ENCODE measurements at regions not wholly inside any gene's neighbourhood (a gene's known extent, or its start where the extent isn't known, plus 50 kb on each side); places are given as distances from the start of the nearest gene placed in this dataset.

- no peaks in the 10 kb centered on the region for H3K4me1 ChIP-seq (ENCODE audit: control insufficient read depth, insufficient read depth, low read length, poor library complexity, severe bottlenecking)
- no peaks in the 10 kb centered on the region for H3K27me3 ChIP-seq (ENCODE audit: control insufficient read depth, insufficient read depth, low read length)
- H3K9me3 Mint-ChIP-seq: peaks cover 3 to 25% (median 6%) of the 10 kb centered on the region in 7 donors
- no peaks in the 10 kb centered on the region for H3K36me3 Mint-ChIP-seq
- H3K27ac Mint-ChIP-seq: no peak overlapping the region
- no peak overlapping the region for H3K4me3 Mint-ChIP-seq
- peaks cover 4 to 6% of the 10 kb centered on the region in 2 experiments for H3K9me3 ChIP-seq (ENCODE audit: control insufficient read depth in 2 of 2, low read length in 2 of 2)
- H3K27ac ChIP-seq (ENCODE audit: insufficient read depth, low read length, poor library complexity, severe bottlenecking): no peak overlapping the region
- H3K27me3 Mint-ChIP-seq: no peaks in the 10 kb centered on the region
- H3K36me3 ChIP-seq (ENCODE audit: control insufficient read depth, insufficient read depth, low read length): no peaks in the 10 kb centered on the region
- no peak for DNase-seq
- H3K4me1 Mint-ChIP-seq: no peaks in the 10 kb centered on the region
- no peak overlapping the region for H3K4me3 ChIP-seq (ENCODE audit: low read depth, low read length)
- ATAC-seq (ENCODE audit: low read depth in 2 of 2): no peak
Measured at GRCh38 chr5:12332480-12332879, 428.2 kb upstream of the CTNND2 start.

DNA sequence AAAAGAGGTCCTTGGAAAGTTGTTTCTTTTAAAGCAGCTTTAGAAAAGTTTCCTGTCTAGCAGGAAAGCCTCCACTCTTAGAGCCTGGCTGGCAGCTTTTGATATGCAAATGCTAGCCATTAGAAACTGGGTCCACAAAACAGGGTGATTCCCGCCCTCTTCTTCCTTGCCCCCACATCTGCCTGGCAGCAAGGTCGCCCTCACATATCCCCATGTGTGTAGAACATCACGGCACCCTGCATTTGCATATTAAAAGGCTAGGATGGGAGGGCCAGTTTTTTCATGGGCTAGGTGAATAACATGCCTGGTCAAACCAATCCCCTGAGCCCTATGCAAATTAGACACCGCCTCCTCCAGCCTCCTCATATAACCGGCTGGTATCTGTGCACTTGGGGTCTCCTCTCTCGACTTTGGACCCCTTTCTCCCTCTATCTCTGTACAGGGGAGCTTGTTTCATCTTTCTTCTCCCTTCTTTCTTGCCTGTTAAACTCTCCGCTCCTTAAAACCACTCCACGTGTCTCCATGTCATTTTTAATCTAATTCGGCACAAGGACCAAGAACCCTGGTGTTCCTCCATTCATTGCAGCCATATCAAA, 426.8 kb upstream of the CTNND2 start:
- H3K9me3 Mint-ChIP-seq: peaks cover 3 to 30% (median 11%) of the 10 kb centered on the region in 7 donors
- Histone ChIP-seq H3K36me3 (ENCODE audit: control insufficient read depth, insufficient read depth, low read length) (no peaks in the 10 kb centered on the region), H3K27ac (ENCODE audit: insufficient read depth, low read length, poor library complexity, severe bottlenecking) (no peak overlapping the region), H3K4me1 (ENCODE audit: control insufficient read depth, insufficient read depth, low read length, poor library complexity, severe bottlenecking) (no peaks in the 10 kb centered on the region), H3K4me3 (ENCODE audit: low read depth, low read length) (no peak overlapping the region), H3K27me3 (ENCODE audit: control insufficient read depth, insufficient read depth, low read length) (no peaks in the 10 kb centered on the region), H3K9me3 (ENCODE audit: control insufficient read depth in 2 of 2, low read length in 2 of 2) (peaks cover 4 to 6% of the 10 kb centered on the region in 2 experiments)
- H3K36me3 Mint-ChIP-seq: no peaks in the 10 kb centered on the region
- DNase-seq (no peak), ATAC-seq (ENCODE audit: low read depth in 2 of 2) (no peak)
- H3K27me3 Mint-ChIP-seq: no peaks in the 10 kb centered on the region
- no peaks in the 10 kb centered on the region for H3K4me1 Mint-ChIP-seq
- no peak overlapping the region for H3K27ac Mint-ChIP-seq
- H3K4me3 Mint-ChIP-seq: no peak overlapping the region

GRCh38 chr5:12330381-12330780, 426.1 kb upstream of the CTNND2 start:
- Mint-ChIP-seq H3K9me3 (peaks cover 1 to 25% (median 12%) of the 10 kb centered on the region in 7 donors), H3K4me1 (no peaks in the 10 kb centered on the region), H3K27ac (no peak overlapping the region), H3K4me3 (no peak overlapping the region), H3K36me3 (no peaks in the 10 kb centered on the region), H3K27me3 (no peaks in the 10 kb centered on the region)
- Histone ChIP-seq H3K4me3 (ENCODE audit: low read depth, low read length) (no peak overlapping the region), H3K36me3 (ENCODE audit: control insufficient read depth, insufficient read depth, low read length) (no peaks in the 10 kb centered on the region), H3K27me3 (ENCODE audit: control insufficient read depth, insufficient read depth, low read length) (no peaks in the 10 kb centered on the region), H3K27ac (ENCODE audit: insufficient read depth, low read length, poor library complexity, severe bottlenecking) (no peak overlapping the region), H3K9me3 (ENCODE audit: control insufficient read depth in 2 of 2, low read length in 2 of 2) (peaks cover 4 to 6% of the 10 kb centered on the region in 2 experiments), H3K4me1 (ENCODE audit: control insufficient read depth, insufficient read depth, low read length, poor library complexity, severe bottlenecking) (no peaks in the 10 kb centered on the region)
- no peak for ATAC-seq (ENCODE audit: low read depth in 2 of 2)
- DNase-seq: no peak

DNA sequence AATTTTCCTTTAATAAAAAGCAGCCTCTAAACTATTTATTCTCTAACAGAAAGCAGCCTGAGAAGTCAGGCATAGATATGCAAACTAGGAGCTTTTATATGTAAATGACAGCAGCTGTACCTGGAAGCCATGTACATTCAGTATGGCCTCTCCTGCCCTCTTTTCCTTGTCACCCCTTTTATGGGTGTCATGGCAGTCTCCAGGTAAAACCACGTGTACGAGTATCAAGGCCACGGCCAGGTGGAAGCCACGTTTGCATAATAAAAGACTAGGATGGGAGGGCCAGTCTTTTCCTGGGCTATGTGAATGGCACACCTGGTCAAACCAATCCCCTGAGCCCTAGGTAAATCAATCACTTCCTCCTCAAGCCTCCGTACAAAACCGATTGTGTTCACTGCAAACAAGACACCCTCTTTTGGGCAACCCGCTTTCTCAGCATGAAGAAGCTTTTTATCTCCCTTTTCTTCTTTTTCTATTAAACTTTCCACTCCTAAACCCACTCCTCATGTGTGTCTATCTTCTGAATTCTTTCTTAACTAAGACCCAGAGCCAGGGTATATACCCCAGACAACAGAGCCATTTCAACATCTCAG, 419.5 kb upstream of the CTNND2 start:
- H3K4me3 ChIP-seq (ENCODE audit: low read depth, low read length): no peak overlapping the region
- Mint-ChIP-seq H3K4me3 (no peak overlapping the region), H3K27ac (no peak overlapping the region), H3K4me1 (no peaks in the 10 kb centered on the region), H3K36me3 (no peaks in the 10 kb centered on the region), H3K9me3 (peaks cover 0 to 25% (median 10%) of the 10 kb centered on the region in 7 donors), H3K27me3 (no peaks in the 10 kb centered on the region)
- H3K27me3 ChIP-seq (ENCODE audit: control insufficient read depth, insufficient read depth, low read length): no peaks in the 10 kb centered on the region
- H3K27ac ChIP-seq (ENCODE audit: insufficient read depth, low read length, poor library complexity, severe bottlenecking): no peak overlapping the region
- ATAC-seq (ENCODE audit: low read depth in 2 of 2) (no peak), DNase-seq (no peak)
- no peaks in the 10 kb centered on the region for H3K36me3 ChIP-seq (ENCODE audit: control insufficient read depth, insufficient read depth, low read length)
- no peaks in the 10 kb centered on the region for H3K4me1 ChIP-seq (ENCODE audit: control insufficient read depth, insufficient read depth, low read length, poor library complexity, severe bottlenecking)
- peaks cover 3 to 6% of the 10 kb centered on the region in 2 experiments for H3K9me3 ChIP-seq (ENCODE audit: control insufficient read depth in 2 of 2, low read length in 2 of 2)

DNA sequence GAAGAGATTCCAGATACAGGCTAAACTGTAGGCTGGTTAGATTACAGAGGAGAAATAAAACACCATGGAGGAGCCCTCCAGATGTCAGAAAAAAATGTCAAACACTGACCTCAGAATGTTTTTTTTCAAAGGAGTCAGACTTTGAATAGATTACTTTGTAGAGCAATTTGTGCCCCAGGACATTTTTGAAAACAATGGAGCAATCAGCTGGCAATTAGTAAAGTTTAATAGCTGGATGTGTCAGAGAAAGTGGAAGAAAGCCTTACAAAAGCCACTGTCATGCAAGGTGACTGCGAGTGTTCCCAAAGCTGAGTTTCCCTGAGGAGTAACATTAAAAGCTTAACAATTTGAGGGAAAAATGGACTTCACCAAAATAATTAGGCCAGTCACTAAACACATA, 417.8 kb upstream of the CTNND2 start:
- Mint-ChIP-seq H3K27me3 (no peaks in the 10 kb centered on the region), H3K4me3 (no peak overlapping the region), H3K27ac (no peak overlapping the region), H3K4me1 (no peaks in the 10 kb centered on the region), H3K9me3 (peaks cover under 1 to 20% (median 7%) of the 10 kb centered on the region in 7 donors), H3K36me3 (no peaks in the 10 kb centered on the region)
- ATAC-seq (ENCODE audit: low read depth in 2 of 2) (no peak), DNase-seq (no peak)
- no peak overlapping the region for H3K27ac ChIP-seq (ENCODE audit: insufficient read depth, low read length, poor library complexity, severe bottlenecking)
- no peaks in the 10 kb centered on the region for H3K36me3 ChIP-seq (ENCODE audit: control insufficient read depth, insufficient read depth, low read length)
- peaks cover 3 to 6% of the 10 kb centered on the region in 2 experiments for H3K9me3 ChIP-seq (ENCODE audit: control insufficient read depth in 2 of 2, low read length in 2 of 2)
- no peaks in the 10 kb centered on the region for H3K27me3 ChIP-seq (ENCODE audit: control insufficient read depth, insufficient read depth, low read length)
- no peaks in the 10 kb centered on the region for H3K4me1 ChIP-seq (ENCODE audit: control insufficient read depth, insufficient read depth, low read length, poor library complexity, severe bottlenecking)
- H3K4me3 ChIP-seq (ENCODE audit: low read depth, low read length): no peak overlapping the region

DNA sequence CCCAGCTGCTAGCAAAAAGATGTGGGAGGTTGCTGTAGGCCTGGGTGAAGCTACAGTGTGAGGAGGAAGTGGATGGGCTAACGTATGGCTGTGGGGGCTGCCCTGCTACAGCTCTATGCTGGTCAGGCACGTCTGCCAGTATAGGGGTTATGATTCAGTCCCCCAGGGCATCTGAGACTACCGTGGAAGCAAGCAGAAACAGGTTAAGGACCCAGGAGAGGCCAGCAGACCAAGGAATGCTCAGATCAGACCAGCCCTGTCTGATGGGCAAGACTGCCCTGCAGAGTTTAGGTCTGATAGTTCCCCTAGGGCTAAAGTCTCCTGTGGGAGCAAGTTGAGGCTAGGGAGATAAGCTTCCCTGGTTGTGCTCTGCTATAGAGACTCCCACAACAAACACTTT, 416.1 kb upstream of the CTNND2 start:
- H3K27ac ChIP-seq (ENCODE audit: insufficient read depth, low read length, poor library complexity, severe bottlenecking): no peak overlapping the region
- Mint-ChIP-seq H3K9me3 (peaks cover 3 to 20% (median 9%) of the 10 kb centered on the region in 7 donors), H3K4me3 (no peak overlapping the region), H3K4me1 (no peaks in the 10 kb centered on the region), H3K36me3 (no peaks in the 10 kb centered on the region), H3K27ac (no peak overlapping the region), H3K27me3 (no peaks in the 10 kb centered on the region)
- no peaks in the 10 kb centered on the region for H3K36me3 ChIP-seq (ENCODE audit: control insufficient read depth, insufficient read depth, low read length)
- ATAC-seq (ENCODE audit: low read depth in 2 of 2) (no peak), DNase-seq (no peak)
- H3K27me3 ChIP-seq (ENCODE audit: control insufficient read depth, insufficient read depth, low read length): no peaks in the 10 kb centered on the region
- H3K9me3 ChIP-seq (ENCODE audit: control insufficient read depth in 2 of 2, low read length in 2 of 2): peaks cover 3 to 6% of the 10 kb centered on the region in 2 experiments
- H3K4me1 ChIP-seq (ENCODE audit: control insufficient read depth, insufficient read depth, low read length, poor library complexity, severe bottlenecking): no peaks in the 10 kb centered on the region
- H3K4me3 ChIP-seq (ENCODE audit: low read depth, low read length): no peak overlapping the region

DNA sequence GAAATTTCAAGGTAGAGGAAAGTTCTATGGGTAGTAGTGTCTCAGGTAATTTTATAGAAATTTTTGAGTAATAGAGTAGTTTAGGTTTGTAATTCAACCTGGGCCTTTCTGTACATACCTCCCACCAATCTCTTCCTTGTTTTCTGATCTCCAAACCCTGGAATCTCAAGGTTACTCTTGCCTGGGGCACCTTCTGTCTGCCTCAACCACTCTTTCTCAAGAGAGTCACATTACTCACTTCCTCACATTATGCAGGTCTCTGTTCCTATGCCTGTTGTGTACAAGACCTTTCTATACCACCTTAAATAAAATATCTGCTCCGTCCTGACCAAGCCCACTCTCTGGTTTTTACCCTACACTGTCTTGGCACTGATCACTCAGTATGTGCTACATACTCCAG, 412.6 kb upstream of the CTNND2 start:
- Mint-ChIP-seq H3K27ac (no peak overlapping the region), H3K27me3 (no peaks in the 10 kb centered on the region), H3K4me3 (no peak overlapping the region), H3K36me3 (no peaks in the 10 kb centered on the region), H3K9me3 (peaks cover 6 to 25% (median 7%) of the 10 kb centered on the region in 7 donors), H3K4me1 (no peaks in the 10 kb centered on the region)
- Histone ChIP-seq H3K9me3 (ENCODE audit: control insufficient read depth in 2 of 2, low read length in 2 of 2) (peaks cover 0 to 6% of the 10 kb centered on the region in 2 experiments), H3K36me3 (ENCODE audit: control insufficient read depth, insufficient read depth, low read length) (no peaks in the 10 kb centered on the region), H3K4me1 (ENCODE audit: control insufficient read depth, insufficient read depth, low read length, poor library complexity, severe bottlenecking) (no peaks in the 10 kb centered on the region), H3K4me3 (ENCODE audit: low read depth, low read length) (no peak overlapping the region), H3K27ac (ENCODE audit: insufficient read depth, low read length, poor library complexity, severe bottlenecking) (no peak overlapping the region), H3K27me3 (ENCODE audit: control insufficient read depth, insufficient read depth, low read length) (no peaks in the 10 kb centered on the region)
- DNase-seq (no peak), ATAC-seq (ENCODE audit: low read depth in 2 of 2) (no peak)

- Histone ChIP-seq H3K27ac (ENCODE audit: insufficient read depth, low read length, poor library complexity, severe bottlenecking) (no peak overlapping the region), H3K27me3 (ENCODE audit: control insufficient read depth, insufficient read depth, low read length) (no peaks in the 10 kb centered on the region), H3K4me3 (ENCODE audit: low read depth, low read length) (no peak overlapping the region), H3K36me3 (ENCODE audit: control insufficient read depth, insufficient read depth, low read length) (no peaks in the 10 kb centered on the region), H3K4me1 (ENCODE audit: control insufficient read depth, insufficient read depth, low read length, poor library complexity, severe bottlenecking) (no peaks in the 10 kb centered on the region), H3K9me3 (ENCODE audit: control insufficient read depth in 2 of 2, low read length in 2 of 2) (peaks cover 2 to 9% of the 10 kb centered on the region in 2 experiments)
- ATAC-seq (ENCODE audit: low read depth in 2 of 2) (no peak), DNase-seq (no peak)
- no peak overlapping the region for H3K27ac Mint-ChIP-seq
- no peaks in the 10 kb centered on the region for H3K36me3 Mint-ChIP-seq
- no peaks in the 10 kb centered on the region for H3K27me3 Mint-ChIP-seq
- H3K4me3 Mint-ChIP-seq: no peak overlapping the region
- no peaks in the 10 kb centered on the region for H3K4me1 Mint-ChIP-seq
- H3K9me3 Mint-ChIP-seq: peaks cover 5 to 25% (median 6%) of the 10 kb centered on the region in 7 donors
Measured at GRCh38 chr5:12315461-12315860, 411.2 kb upstream of the CTNND2 start.
